Stomach smooth muscle (tissue), 2 donors: ENCODE measurements at regions not wholly inside any gene's neighbourhood (a gene's known extent, or its start where the extent isn't known, plus 50 kb on each side); places are given as distances from the start of the nearest gene placed in this dataset.

Experiments used
- H3K27ac ChIP-seq: one replicate; pipeline ENCODE4 v1.7.0; 2013; ENCODE audit warnings: mild to moderate bottlenecking, low read length, inconsistent platforms
- H3K27me3 ChIP-seq, 2 donors: one replicate each; pipeline ENCODE4 v1.7.0; 2013; ENCODE audit warnings: low read length in 2 of 2; ENCODE audit not compliant: insufficient read depth in 2 of 2, control insufficient read depth in 1 of 2
- H3K36me3 ChIP-seq, 2 donors: one replicate each; pipeline ENCODE4 v1.7.0; 2013; ENCODE audit warnings: low read length in 2 of 2; ENCODE audit not compliant: control insufficient read depth in 2 of 2, insufficient read depth in 2 of 2
- H3K4me1 ChIP-seq: one replicate; pipeline ENCODE4 v1.7.0; 2013; ENCODE audit warnings: low read length; ENCODE audit not compliant: control insufficient read depth, insufficient read depth
- H3K4me3 ChIP-seq, 2 donors: one replicate each; pipeline ENCODE4 v1.7.0; 2013; ENCODE audit warnings: low read length in 2 of 2
- H3K9ac ChIP-seq, 2 donors: one replicate each; pipeline ENCODE4 v1.7.0; 2013; ENCODE audit warnings: low read length in 2 of 2, mild to moderate bottlenecking in 1 of 2
- H3K9me3 ChIP-seq, 2 donors: one replicate each; pipeline ENCODE4 v1.7.0; 2013; ENCODE audit warnings: low read length in 2 of 2; ENCODE audit not compliant: control insufficient read depth in 2 of 2
- donor health status: healthy.
- donor health status: Pancreatic carcinoma.

DNA sequence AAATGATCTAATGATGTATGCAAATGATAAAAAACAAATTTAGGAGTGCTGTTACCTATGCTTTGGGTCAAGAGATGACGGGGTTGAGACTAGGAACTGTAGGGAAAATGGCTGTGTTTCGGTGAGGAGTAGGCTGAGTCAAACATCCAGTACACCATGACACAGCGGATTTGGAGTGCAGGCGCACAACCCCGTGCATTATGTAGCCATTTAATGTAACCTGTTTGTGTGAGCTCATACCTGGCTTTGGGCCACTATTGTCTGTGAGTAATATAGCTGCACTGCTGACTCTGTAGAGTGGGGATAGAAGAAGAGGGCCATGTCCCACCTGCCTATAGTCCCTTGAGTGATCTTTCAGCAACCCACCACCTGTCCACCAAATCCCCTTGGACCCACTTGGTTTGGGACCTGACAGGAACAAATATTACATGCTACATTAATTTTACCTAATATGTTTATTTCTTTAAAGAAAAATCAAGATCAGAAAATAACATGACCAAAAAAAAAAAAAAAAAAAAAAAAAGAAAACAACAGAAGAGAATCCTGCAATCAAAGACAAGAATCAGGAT, 95.5 kb upstream of the KLHL1 start:
- no peak overlapping the region for H3K9ac ChIP-seq
- no peaks in the 10 kb centered on the region for H3K9me3 ChIP-seq
- no peaks in the 10 kb centered on the region for H3K36me3 ChIP-seq
- no peak overlapping the region for H3K27ac ChIP-seq
- H3K27me3 ChIP-seq = no peaks in the 10 kb centered on the region
- no peaks in the 10 kb centered on the region for H3K4me1 ChIP-seq
- no peak overlapping the region for H3K4me3 ChIP-seq

DNA sequence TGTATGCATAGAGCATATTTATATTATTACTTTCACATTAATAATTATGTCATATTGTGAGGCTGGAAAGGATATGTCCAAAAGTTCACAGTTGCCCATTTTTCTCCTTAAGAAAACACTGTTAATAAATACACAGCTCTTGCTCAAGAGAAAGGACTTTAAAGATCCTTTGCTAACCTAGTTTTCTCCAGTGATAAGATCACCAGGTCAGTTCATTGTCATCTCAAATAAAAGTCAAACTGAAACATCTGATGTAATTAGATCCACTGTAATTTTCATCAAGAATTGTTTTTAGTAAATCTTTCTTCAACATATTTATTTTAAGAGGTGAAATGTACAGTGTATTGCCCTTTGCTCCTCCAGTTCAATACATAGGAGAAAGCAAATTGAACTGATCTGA, 82.8 kb upstream of the KLHL1 start:
- Histone ChIP-seq H3K9ac (no peak overlapping the region), H3K4me3 (no peak overlapping the region), H3K27ac (no peak overlapping the region), H3K9me3 (no peaks in the 10 kb centered on the region), H3K27me3 (no peaks in the 10 kb centered on the region), H3K4me1 (no peaks in the 10 kb centered on the region), H3K36me3 (no peaks in the 10 kb centered on the region)

DNA sequence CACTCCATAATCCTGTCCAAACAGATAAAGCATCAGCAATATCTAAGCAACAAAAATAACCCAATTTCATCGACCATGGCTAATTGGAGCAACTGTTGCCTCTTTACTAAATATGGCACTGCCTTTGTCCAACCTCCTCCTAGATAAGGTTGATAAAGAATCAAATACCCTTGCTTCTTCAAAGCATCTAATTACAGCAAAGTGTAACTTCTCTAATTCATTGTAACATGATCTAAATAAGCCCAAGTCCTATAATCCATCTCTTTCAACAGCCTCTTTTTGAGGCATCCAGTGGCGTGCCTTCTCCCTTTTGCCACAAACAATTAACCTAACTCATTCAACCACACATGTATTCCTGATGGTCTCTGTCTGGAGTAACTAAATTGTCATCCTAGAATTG, 81.7 kb upstream of the KLHL1 start:
- Histone ChIP-seq H3K4me1 (no peaks in the 10 kb centered on the region), H3K36me3 (no peaks in the 10 kb centered on the region), H3K9me3 (no peaks in the 10 kb centered on the region), H3K9ac (no peak overlapping the region), H3K27ac (no peak overlapping the region), H3K4me3 (no peak overlapping the region), H3K27me3 (no peaks in the 10 kb centered on the region)

DNA sequence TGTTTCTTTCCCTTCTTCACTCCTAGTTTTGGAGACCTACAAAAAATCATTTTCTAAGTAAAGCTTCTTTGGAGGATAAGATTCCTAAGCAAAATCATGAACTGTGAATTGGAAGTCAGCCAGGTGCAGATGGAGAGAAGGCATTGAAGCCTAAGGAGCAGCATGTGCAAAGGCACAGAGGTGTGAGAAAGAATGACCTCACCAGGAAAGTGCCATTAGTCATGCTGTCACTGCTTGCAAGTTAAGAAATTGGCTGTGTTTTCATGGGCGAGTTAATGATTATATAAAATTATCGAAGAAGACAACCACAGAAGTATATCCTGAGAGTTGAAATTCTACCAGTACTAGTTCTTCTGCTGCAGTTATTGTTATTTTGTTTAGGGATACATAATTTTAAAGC, 80.3 kb upstream of the KLHL1 start:
- Histone ChIP-seq H3K9ac (no peak overlapping the region), H3K9me3 (no peaks in the 10 kb centered on the region), H3K27ac (no peak overlapping the region), H3K36me3 (no peaks in the 10 kb centered on the region), H3K4me1 (no peaks in the 10 kb centered on the region), H3K4me3 (no peak overlapping the region), H3K27me3 (no peaks in the 10 kb centered on the region)

DNA sequence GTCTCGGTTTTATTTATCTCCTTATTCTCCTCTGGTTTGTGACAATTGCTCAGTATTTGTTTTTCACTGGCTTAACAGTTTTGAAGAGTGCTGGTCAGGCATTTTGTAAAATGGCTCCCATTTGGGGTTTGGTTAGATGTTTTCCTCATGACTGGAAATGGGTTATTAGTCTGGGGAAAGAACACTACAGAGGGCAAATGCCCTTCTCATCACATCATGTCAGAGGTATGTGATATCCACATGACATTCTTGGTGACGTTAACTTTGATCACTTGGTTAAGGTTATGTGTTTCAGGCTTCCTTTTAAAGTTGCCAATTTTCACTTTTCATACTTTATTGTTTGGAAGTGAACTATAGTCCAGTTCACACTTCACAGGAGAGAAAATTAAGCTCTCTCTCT, 74.8 kb upstream of the KLHL1 start:
- Histone ChIP-seq H3K9me3 (no peaks in the 10 kb centered on the region), H3K4me1 (no peaks in the 10 kb centered on the region), H3K27ac (no peak overlapping the region), H3K36me3 (no peaks in the 10 kb centered on the region), H3K9ac (no peak overlapping the region), H3K4me3 (no peak overlapping the region), H3K27me3 (no peaks in the 10 kb centered on the region)
